Vagina (tissue), 2 donors: ENCODE measurements at regions not wholly inside any gene's neighbourhood (a gene's known extent, or its start where the extent isn't known, plus 50 kb on each side); places are given as distances from the start of the nearest gene placed in this dataset.
A peak's percentile ranks its signal among the peaks of the same experiment; 100 is the strongest.

Experiments used
- DNase-seq, 2 donors: peaks; one replicate each; pipeline ENCODE4 v3.0.0-alpha.2; 2017; ENCODE audit errors: extremely low spot score in 2 of 2
- H3K27ac ChIP-seq: fragments of 200-600 bp; sonication (generic); one replicate; pipeline ENCODE4 v1.5.1; 2019
- H3K27me3 ChIP-seq: fragments of 200-600 bp; sonication (generic); one replicate; pipeline ENCODE4 v1.5.1; 2019
- H3K36me3 ChIP-seq, 2 donors: fragments of 200-600 bp; sonication (generic); one replicate each; pipeline ENCODE4 v1.5.1; 2017 to 2019
- H3K4me1 ChIP-seq: fragments of 200-600 bp; sonication (generic); one replicate; pipeline ENCODE4 v1.5.1; 2019
- H3K4me3 ChIP-seq, 2 donors: fragments of 200-600 bp; sonication (generic); 1 replicate in 1 of 2; 2 replicates in 1 of 2; pipeline ENCODE4 v1.5.1; 2016 to 2019
- H3K9me3 ChIP-seq: fragments of 200-600 bp; sonication (generic); one replicate; pipeline ENCODE4 v1.5.1; 2019
- CTCF ChIP-seq, 3 experiments: fragments of 450-650 bp in 2 of 3; fragments of 200-600 bp in 1 of 3; sonication (generic) in 1 of 3; IDR thresholded peaks; one replicate each; pipeline ENCODE4 v1.5.1; 2017 to 2019; ENCODE audit warnings: antibody characterized with exemption in 3 of 3, mild to moderate bottlenecking in 2 of 3, moderate library complexity in 2 of 3
- POLR2A ChIP-seq, 2 donors: fragments of 450-650 bp; IDR thresholded peaks; one replicate each; pipeline ENCODE4 v1.6.1; 2017; ENCODE audit warnings: antibody characterized with exemption in 2 of 2, mild to moderate bottlenecking in 2 of 2, moderate library complexity in 2 of 2
- POLR2AphosphoS5 ChIP-seq, 2 donors: sonication (generic); formaldehyde crosslinking; IDR thresholded peaks; one replicate each; pipeline ENCODE4 v1.9.0; 2017; ENCODE audit warnings: antibody characterized with exemption in 2 of 2, mild to moderate bottlenecking in 2 of 2, low read depth in 1 of 2; ENCODE audit not compliant: insufficient read depth in 1 of 2
- intact Hi-C: fragments of 100-400 bp; cut with DNase I; formaldehyde crosslinking; loops from one replicate; pipeline ENCODE4 v1.15.1; 2023

- Histone ChIP-seq H3K36me3 (no peaks in the 10 kb centered on the region), H3K27me3 (no peaks in the 10 kb centered on the region), H3K4me3 (no peak overlapping the region), H3K27ac (no peak overlapping the region), H3K9me3 (no peaks in the 10 kb centered on the region), H3K4me1 (no peaks in the 10 kb centered on the region)
- intact Hi-C loops = no loop called here
- TF ChIP-seq POLR2A (IDR thresholded peaks at IDR 0.05) = no peak
- TF ChIP-seq POLR2AphosphoS5 (IDR thresholded peaks at IDR 0.05; ENCODE audit: insufficient read depth in 1 of 2, low read depth in 1 of 2) = no peak
- TF ChIP-seq CTCF (IDR thresholded peaks at IDR 0.05) = no peak
- DNase-seq = no peak
Observed at GRCh38 chr6:165807249-165807960, 144.4 kb upstream of the PDE10A start.

- Histone ChIP-seq H3K9me3 (no peaks in the 10 kb centered on the region), H3K4me3 (no peak overlapping the region), H3K36me3 (no peaks in the 10 kb centered on the region), H3K4me1 (no peaks in the 10 kb centered on the region), H3K27me3 (no peaks in the 10 kb centered on the region), H3K27ac (no peak overlapping the region)
- TF ChIP-seq POLR2A (IDR thresholded peaks at IDR 0.05) (no peak), CTCF (IDR thresholded peaks at IDR 0.05) (no peak), POLR2AphosphoS5 (IDR thresholded peaks at IDR 0.05; ENCODE audit: insufficient read depth in 1 of 2, low read depth in 1 of 2) (no peak)
- intact Hi-C loops = no loop called here
- DNase-seq = no peak
Observed at GRCh38 chr6:165806126-165806810, 143.2 kb upstream of the PDE10A start.

- no peak for DNase-seq
- Histone ChIP-seq H3K36me3 (no peaks in the 10 kb centered on the region), H3K9me3 (no peaks in the 10 kb centered on the region), H3K4me1 (no peaks in the 10 kb centered on the region), H3K27me3 (no peaks in the 10 kb centered on the region), H3K27ac (no peak overlapping the region), H3K4me3 (no peak overlapping the region)
- TF ChIP-seq POLR2A (IDR thresholded peaks at IDR 0.05) (no peak), POLR2AphosphoS5 (IDR thresholded peaks at IDR 0.05; ENCODE audit: insufficient read depth in 1 of 2, low read depth in 1 of 2) (no peak), CTCF (IDR thresholded peaks at IDR 0.05) (no peak)
- intact Hi-C loops = no loop called here
Observed at GRCh38 chr6:165805636-165806035, 142.6 kb upstream of the PDE10A start.

- TF ChIP-seq POLR2A (IDR thresholded peaks at IDR 0.05) = no peak
- TF ChIP-seq POLR2AphosphoS5 (IDR thresholded peaks at IDR 0.05; ENCODE audit: insufficient read depth in 1 of 2, low read depth in 1 of 2) = no peak
- no peak for TF ChIP-seq CTCF (IDR thresholded peaks at IDR 0.05)
- Histone ChIP-seq H3K4me1 (no peaks in the 10 kb centered on the region), H3K27me3 (no peaks in the 10 kb centered on the region), H3K4me3 (peak overlapping the region in 1 of 2 donors; percentile 8), H3K9me3 (no peaks in the 10 kb centered on the region), H3K27ac (no peak overlapping the region), H3K36me3 (no peaks in the 10 kb centered on the region)
- DNase-seq = no peak
- intact Hi-C loops = no loop called here
Observed at GRCh38 chr6:165805067-165805555, 142.1 kb upstream of the PDE10A start.
